ENCODE measurements at regions not wholly inside any gene's neighbourhood (a gene's known extent, or its start where the extent isn't known, plus 50 kb on each side); places are given as distances from the start of the nearest gene placed in this dataset.

DNA sequence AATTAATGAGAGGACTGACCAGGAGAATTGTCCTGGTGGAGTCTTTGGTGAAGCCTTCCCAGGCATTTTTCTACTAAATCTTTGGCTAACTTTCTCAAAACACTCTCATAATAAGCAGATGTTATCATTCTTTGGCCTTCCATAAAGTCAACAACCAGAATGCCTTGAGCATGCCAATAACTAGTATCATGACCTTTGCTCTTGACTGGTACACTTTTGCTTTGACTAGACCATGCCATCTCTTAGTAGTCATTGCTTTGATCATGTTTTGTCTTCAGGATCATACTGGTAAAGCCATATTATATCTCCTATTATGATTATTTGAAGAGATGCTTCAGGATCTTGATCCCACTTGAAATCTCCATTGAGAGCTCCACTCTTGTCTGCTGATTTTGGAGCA, 506.9 kb downstream of the ELAVL2 start:
- no peaks in the 10 kb centered on the region for H3K27me3 ChIP-seq (ENCODE audit: low read length)
- no peak overlapping the region for H3K9ac ChIP-seq (ENCODE audit: low read length)
- H3K9me2 ChIP-seq (replicated peaks; ENCODE audit: insufficient read depth, low read length): no peaks in the 10 kb centered on the region
- H3K79me2 ChIP-seq (ENCODE audit: insufficient read depth, low read length): no peaks in the 10 kb centered on the region
- no peaks in the 10 kb centered on the region for H3F3A ChIP-seq (ENCODE audit: insufficient read depth)
- H3K36me3 ChIP-seq (ENCODE audit: low read length): no peaks in the 10 kb centered on the region
- H3K9me3 ChIP-seq (ENCODE audit: insufficient read depth, low read length): no peaks in the 10 kb centered on the region
- no peak overlapping the region for H3K27ac ChIP-seq (ENCODE audit: low read depth, low read length)
- no peak overlapping the region for H2AFZ ChIP-seq (ENCODE audit: low read depth, low read length, severe bottlenecking)
- no peaks in the 10 kb centered on the region for H4K20me1 ChIP-seq (ENCODE audit: low read depth, low read length)
- no peak for TF ChIP-seq EZH2phosphoT487 (conservative IDR thresholded peaks at IDR 0.05; ENCODE audit: low read length)
- TF ChIP-seq, protein P1, sequence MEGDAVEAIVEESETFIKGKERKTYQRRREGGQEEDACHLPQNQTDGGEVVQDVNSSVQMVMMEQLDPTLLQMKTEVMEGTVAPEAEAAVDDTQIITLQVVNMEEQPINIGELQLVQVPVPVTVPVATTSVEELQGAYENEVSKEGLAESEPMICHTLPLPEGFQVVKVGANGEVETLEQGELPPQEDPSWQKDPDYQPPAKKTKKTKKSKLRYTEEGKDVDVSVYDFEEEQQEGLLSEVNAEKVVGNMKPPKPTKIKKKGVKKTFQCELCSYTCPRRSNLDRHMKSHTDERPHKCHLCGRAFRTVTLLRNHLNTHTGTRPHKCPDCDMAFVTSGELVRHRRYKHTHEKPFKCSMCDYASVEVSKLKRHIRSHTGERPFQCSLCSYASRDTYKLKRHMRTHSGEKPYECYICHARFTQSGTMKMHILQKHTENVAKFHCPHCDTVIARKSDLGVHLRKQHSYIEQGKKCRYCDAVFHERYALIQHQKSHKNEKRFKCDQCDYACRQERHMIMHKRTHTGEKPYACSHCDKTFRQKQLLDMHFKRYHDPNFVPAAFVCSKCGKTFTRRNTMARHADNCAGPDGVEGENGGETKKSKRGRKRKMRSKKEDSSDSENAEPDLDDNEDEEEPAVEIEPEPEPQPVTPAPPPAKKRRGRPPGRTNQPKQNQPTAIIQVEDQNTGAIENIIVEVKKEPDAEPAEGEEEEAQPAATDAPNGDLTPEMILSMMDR (IDR thresholded peaks at IDR 0.05; ENCODE audit: insufficient read depth, low read length, poor library complexity, severe bottlenecking): no peak
- H3K4me2 ChIP-seq (ENCODE audit: low read depth, low read length, poor library complexity, severe bottlenecking): no peak overlapping the region
- no peak overlapping the region for H3K4me3 ChIP-seq (ENCODE audit: insufficient read depth, low read length, poor library complexity, severe bottlenecking)

DNA sequence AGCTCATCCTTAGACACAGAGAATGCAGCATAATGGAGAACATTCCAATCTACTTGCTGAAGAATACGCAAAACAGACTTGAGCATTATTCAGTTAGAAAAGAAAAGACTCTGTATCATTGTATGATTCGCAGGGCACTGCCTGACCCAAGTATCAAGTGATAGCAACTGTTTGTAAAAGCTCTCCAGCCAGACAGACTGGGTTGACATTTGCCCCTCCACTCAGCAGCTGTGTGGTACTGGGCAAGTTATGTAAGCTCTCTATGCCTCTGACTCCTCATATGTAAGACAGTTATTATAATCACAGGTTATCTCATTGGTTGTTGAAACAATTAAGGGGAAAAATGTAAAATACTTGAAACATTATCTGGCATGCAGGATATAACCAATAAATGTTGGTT, 505.0 kb downstream of the ELAVL2 start:
- H3K36me3 ChIP-seq (ENCODE audit: low read length): no peaks in the 10 kb centered on the region
- no peak overlapping the region for H3K4me3 ChIP-seq (ENCODE audit: insufficient read depth, low read length, poor library complexity, severe bottlenecking)
- no peaks in the 10 kb centered on the region for H3K27me3 ChIP-seq (ENCODE audit: low read length)
- no peaks in the 10 kb centered on the region for H4K20me1 ChIP-seq (ENCODE audit: low read depth, low read length)
- no peak overlapping the region for H3K4me2 ChIP-seq (ENCODE audit: low read depth, low read length, poor library complexity, severe bottlenecking)
- no peak for TF ChIP-seq EZH2phosphoT487 (conservative IDR thresholded peaks at IDR 0.05; ENCODE audit: low read length)
- TF ChIP-seq, protein P1 (IDR thresholded peaks at IDR 0.05; ENCODE audit: insufficient read depth, low read length, poor library complexity, severe bottlenecking): no peak
- H3K27ac ChIP-seq (ENCODE audit: low read depth, low read length): no peak overlapping the region
- no peak overlapping the region for H3K9ac ChIP-seq (ENCODE audit: low read length)
- no peaks in the 10 kb centered on the region for H3K9me3 ChIP-seq (ENCODE audit: insufficient read depth, low read length)
- H3K79me2 ChIP-seq (ENCODE audit: insufficient read depth, low read length): no peaks in the 10 kb centered on the region
- H2AFZ ChIP-seq (ENCODE audit: low read depth, low read length, severe bottlenecking): no peak overlapping the region
- no peaks in the 10 kb centered on the region for H3K9me2 ChIP-seq (replicated peaks; ENCODE audit: insufficient read depth, low read length)
- H3F3A ChIP-seq (ENCODE audit: insufficient read depth): no peaks in the 10 kb centered on the region

DNA sequence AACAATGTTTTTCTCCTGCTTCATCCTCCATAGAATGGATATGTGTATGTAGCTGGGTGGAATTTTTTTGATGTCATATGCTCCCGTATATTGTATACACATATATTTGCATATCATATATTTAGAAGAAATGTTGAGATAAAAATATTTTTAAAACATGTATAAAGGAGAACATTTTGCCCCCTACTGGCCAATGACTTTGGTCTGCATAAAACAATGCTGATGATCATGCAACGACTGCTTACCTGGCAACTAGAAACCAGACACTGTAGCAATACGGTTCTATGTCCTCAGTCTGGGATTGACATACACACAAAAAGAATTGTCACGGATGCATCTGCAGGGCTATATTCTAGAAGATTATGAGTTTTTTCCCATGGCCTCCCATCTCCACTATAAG, 503.6 kb downstream of the ELAVL2 start:
- Histone ChIP-seq H3K9ac (ENCODE audit: low read length) (no peak overlapping the region), H3K36me3 (ENCODE audit: low read length) (no peaks in the 10 kb centered on the region), H3K27me3 (ENCODE audit: low read length) (no peaks in the 10 kb centered on the region), H2AFZ (ENCODE audit: low read depth, low read length, severe bottlenecking) (no peak overlapping the region), H3K79me2 (ENCODE audit: insufficient read depth, low read length) (no peaks in the 10 kb centered on the region), H3K9me2 (replicated peaks; ENCODE audit: insufficient read depth, low read length) (0 out of 2 replicates have a peak, but pooled peaks cover 4% of the 10 kb centered on the region), H3F3A (ENCODE audit: insufficient read depth) (no peaks in the 10 kb centered on the region), H3K4me2 (ENCODE audit: low read depth, low read length, poor library complexity, severe bottlenecking) (no peak overlapping the region), H3K27ac (ENCODE audit: low read depth, low read length) (no peak overlapping the region), H3K9me3 (ENCODE audit: insufficient read depth, low read length) (no peaks in the 10 kb centered on the region), H4K20me1 (ENCODE audit: low read depth, low read length) (no peaks in the 10 kb centered on the region), H3K4me3 (ENCODE audit: insufficient read depth, low read length, poor library complexity, severe bottlenecking) (no peak overlapping the region)
- TF ChIP-seq EZH2phosphoT487 (conservative IDR thresholded peaks at IDR 0.05; ENCODE audit: low read length): no peak
- TF ChIP-seq, protein P1 (IDR thresholded peaks at IDR 0.05; ENCODE audit: insufficient read depth, low read length, poor library complexity, severe bottlenecking): no peak

All from SU-DHL-6 (cell line).